ENCODE measurements at regions not wholly inside any gene's neighbourhood (a gene's known extent, or its start where the extent isn't known, plus 50 kb on each side); places are given as distances from the start of the nearest gene placed in this dataset.
"Not testable (repeated sequence)": the region's sequence is repeated elsewhere in the genome, so short reads cannot be mapped to it uniquely, and the experiment has no call there.

- ATAC-seq: no peak
These were observed 448.9 kb upstream of the ERCC4 start for GRCh38 chr16:13471036-13471435.

GRCh38 chr16:13478991-13479390 is 441.0 kb upstream of the ERCC4 start:
- no peak for ATAC-seq

DNA sequence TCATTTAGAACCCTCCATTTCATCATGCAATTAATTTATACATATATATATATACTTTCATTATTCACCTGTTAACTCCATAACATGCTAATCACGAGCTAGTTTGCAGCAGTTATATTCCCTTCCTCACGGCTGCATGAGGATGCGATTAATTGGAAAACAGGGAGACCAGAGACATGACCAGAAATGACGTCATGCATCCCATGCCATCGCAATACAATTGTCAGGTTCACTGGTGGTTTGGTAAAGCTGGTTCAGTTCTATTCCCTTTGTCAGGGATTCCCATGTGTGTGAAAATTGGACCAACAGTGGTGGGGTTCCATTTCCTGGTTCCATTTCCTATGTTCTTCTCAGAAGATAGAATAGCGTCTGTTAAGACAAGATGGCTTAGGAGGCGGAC is 440.4 kb upstream of the ERCC4 start:
- ATAC-seq: no peak

DNA sequence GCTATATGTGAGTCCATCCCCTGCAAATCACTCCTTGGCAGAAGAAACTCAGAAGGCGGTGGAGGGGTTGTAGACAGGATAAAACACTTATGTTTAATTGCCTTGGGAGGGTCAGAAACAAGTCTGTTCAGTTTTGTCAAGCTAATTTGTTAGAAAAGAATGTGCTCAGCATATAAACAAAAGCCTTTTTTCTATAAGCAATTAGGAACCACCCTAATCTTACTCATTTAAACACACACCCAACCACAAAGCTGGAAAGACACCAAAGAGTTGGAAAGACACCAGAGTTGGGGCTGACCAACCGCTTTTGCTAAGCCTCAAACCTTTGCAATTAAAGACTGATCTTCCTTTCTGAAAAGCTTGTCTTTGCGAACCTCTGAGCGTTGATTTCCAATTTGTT is 439.2 kb upstream of the ERCC4 start:
- ATAC-seq: no peak

DNA sequence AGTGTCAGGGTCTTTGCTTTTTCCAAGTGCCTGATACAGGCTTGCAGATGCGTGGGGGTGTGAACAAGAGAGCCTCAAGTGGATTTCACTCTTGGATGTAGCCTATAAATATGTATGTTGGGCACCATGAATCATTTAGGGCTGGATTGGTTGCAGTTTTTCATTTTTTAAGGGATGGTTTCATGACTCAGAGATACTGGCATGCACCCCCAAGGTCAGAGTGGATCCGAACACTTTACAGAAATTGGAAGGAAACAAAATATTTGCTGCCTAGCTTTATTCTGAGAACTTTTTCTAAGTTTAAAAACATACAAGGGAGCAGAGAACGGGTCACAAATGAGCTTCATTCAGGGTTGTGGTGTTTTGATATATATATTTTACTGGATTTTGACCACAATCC is 436.8 kb upstream of the ERCC4 start:
- no peak for ATAC-seq

- ATAC-seq: not testable (repeated sequence)
These were observed 430.5 kb upstream of the ERCC4 start for GRCh38 chr16:13489416-13489815.

DNA sequence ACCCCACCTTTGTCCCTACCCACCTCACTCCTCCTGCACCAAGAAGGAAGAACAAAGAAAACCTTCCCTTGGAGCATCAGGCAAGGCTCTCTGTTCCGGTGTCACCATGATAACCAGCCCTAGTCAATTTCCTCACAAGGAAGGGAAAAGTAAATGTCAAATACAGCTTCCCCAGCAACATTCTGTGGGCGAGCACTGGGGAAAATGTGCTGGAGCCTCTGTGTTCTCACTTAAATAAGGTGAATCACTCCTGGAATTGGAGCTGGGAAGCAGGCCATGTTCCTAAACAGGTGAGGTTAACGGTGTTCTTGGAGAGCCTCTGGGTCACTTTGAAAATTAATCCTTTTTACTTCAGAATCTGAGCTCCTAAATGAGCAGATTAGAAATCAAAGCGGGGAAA is 427.9 kb upstream of the ERCC4 start:
- no peak for ATAC-seq

DNA sequence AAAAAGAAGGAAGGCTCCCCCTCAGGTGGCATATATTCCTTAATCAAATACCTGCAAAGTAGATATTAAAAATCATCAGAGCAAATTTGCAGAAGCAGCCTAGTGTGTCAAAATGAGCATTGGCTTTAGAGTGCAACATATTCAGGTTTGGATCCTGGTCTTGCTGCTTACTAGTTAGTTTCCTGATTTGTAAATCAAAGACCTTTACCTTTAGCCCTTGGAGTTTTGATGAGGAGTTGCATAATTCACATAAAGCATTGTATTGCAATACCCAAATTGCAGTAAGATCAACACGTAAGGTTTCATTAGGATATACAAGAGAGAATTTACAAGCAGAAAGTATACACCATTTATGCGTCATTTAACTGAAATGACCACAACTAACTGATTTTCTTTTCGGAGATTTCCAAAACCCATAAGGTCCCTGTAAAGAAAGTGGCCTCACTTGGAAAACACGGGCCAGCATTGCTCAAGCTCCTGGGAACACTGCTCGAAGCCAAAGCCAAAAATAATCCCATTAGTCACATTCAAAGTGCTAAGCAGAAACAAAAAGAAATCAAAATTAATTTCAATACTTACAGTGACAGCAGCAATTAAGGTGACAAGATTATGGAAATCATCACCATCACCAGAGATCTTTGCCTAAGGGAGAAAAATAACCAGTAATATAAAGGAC is 415.9 kb upstream of the ERCC4 start:
- ATAC-seq: no peak

- no peak for ATAC-seq
These were observed 412.4 kb upstream of the ERCC4 start for GRCh38 chr16:13507530-13507929.

DNA sequence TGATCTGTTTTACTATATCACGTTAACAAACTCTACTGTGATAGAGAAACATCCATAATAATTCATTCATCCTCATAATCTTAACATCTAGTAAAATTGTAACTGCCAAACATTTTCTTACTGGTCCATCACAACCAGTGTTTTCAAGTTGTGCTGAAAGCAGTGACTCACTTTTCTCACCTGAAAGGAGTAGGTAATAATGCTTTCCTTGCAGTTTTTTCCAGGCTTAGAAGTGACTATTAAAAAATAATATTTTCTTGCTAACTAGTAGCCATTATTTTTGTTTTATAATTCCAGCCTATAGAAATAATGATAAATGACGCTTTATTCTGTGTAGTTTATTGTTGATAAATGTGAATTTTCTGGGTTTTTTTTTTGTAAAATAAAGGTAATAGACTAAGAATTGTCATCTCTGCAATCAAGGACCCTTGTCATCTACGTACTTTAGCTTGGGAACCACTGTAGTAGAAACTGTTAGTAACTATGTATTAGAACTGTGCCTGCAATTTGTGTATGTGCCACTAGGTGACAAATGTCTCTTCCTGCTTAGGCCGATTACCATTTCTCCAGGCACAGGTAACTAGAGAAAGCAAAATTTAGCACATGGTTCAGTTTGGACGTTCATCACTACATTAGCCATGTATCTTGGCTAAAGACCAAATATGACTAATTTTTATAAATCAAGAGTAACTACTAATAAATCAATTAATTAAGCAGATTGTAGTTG is 409.4 kb upstream of the ERCC4 start:
- ATAC-seq: no peak

- ATAC-seq: no peak
These were observed 402.1 kb upstream of the ERCC4 start for GRCh38 chr16:13517841-13518240.

- ATAC-seq: no peak
These were observed 400.1 kb upstream of the ERCC4 start for GRCh38 chr16:13519871-13520270.

DNA sequence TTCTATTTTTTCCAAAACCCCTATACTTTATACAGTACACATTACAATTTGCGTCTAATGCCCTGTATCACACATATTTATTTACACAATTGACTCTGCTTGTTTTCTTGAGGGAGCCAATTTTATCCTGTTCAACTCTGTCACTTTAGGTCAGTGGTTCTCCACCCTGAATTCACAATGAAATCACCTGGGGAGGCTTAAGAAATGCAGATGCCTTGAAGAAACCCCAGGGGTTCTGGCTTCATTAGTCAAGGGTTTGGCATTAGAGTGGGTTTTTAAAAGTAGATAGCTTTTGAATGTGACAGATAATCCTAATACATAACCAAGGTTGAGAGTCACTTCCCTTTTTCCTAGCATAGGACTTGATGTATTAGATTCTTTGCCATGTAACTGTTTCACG is 398.6 kb upstream of the ERCC4 start:
- no peak for ATAC-seq

DNA sequence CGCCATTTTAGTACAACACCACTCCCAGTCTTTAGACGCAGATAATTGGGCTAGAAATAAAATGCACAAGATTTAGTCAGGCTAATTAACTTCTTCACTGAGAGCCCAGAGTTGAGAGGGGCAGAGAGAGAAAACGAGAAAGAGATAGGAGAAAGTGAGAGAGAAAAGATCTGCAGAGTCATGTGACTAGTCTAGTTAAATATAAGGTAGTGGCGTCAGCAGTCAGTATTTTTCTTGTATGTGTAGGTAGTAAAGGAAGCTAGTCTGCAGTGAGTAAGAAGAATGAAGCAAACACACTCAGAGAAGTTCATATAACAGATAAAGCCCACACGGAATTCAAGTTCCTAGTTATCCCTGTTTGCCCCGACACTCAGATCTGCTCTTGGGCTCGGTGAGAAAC is 392.6 kb upstream of the ERCC4 start:
- ATAC-seq: no peak

- ATAC-seq: no peak
These were observed 391.3 kb upstream of the ERCC4 start for GRCh38 chr16:13528691-13529090.

DNA sequence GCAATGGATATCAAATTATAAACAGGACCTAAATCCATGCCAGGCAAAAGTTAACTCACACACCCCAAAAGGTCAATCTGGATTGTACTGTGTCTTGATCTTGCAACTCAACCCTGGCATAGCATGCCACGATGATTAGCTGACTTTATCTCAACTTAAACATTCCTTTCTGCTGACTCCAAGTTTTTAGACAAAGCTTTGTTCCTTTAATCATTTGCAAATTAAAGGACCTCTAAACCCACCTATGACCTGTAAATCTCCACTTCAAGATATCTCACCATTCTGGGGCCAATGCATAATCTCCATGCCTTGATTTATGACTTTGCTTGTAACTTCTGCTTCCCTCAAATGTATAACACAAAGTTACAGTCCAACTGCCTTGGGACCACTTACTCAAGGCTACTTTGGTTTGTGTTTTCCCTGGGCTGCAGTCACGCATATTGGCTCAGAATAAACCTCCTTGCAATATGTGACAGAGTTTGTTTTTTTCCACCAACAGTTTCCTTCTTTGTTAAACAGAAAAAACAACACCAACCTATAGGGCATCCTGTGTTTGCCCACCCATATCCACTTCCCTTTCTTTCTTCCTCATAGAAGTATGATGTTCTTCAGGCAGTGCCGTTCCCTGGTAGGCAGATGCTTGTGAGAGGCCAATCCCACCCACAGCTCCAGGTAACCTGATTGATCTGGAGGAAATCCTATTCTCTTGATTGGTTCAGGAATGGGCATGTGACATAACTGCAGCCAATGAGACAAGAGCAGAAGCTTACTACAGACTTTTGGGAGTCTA is 390.6 kb upstream of the ERCC4 start:
- no peak for ATAC-seq

DNA sequence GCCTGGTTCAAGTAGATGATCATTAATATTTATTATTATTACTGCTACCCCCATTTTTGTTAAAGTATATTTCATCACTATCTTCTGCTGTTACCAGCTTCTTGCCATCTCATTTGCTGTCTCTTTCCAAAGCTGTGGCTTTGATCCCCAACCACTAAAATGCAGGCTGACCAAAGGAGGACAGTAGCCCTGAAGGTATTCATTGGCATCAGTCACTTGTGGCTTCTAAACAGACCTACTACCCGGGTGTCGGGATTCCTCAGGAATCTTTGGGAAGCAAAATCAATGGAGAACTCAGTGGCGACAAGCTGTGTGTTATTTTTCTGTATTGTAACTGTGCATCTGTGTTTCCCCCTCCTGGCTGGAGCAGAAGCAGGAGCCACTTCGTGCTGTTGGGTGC is 379.2 kb upstream of the ERCC4 start:
- ATAC-seq: no peak

DNA sequence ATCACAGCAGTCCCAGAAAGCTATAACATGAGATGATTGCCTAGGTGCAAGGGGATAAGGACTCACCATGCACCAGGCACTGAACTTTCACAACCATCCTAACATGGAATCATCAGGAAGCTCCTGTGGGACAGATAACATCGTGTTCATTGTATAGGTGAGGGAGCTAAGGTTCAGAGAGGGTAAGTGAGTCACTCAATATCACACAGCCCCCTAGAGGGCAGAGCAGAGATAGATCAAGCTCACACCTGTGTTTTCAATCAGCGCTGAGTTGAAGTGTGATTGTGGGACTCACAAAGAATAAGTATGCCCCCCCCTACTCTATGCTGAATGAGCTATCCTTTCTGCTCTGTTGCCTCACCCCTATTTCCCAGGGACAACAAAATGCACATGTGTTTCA is 377.7 kb upstream of the ERCC4 start:
- ATAC-seq: no peak

DNA sequence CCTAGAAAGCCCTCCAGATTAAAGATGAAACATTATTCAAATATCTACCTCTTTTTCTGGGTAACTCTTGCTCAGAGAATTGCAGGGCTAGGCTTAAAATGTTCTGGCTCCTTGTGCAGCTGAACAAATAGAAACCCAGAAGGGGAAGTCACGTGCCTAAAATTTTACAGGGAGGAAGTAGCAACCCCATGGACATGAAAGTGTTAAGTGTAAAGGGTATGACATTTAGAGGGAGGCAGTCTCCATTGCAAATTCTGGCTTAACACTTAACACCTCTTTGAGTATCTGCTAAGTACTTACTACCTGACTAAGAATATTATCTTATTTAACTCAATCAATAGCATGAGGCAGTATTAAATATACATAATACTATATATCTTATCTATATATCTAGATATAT is 376.1 kb upstream of the ERCC4 start:
- no peak for ATAC-seq

DNA sequence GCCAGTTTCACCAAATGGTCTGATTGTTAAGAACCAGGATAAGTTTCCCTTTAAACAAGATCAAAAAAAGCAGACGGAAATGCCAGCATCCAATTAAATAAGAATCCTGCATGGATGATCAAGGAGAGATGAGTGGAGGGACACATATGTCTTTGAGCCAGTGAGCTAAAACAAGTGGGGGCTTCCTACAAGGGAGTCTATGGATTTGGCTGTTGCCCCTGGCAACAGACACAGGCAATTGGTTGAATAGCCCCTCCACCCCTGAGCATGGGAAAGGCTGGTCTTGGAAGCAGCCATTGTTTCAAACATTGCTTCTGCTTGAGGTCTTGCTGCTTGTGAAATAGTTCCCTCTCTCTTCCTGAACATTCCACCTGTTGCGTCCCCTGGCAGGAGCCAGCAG is 374.7 kb upstream of the ERCC4 start:
- no peak for ATAC-seq

DNA sequence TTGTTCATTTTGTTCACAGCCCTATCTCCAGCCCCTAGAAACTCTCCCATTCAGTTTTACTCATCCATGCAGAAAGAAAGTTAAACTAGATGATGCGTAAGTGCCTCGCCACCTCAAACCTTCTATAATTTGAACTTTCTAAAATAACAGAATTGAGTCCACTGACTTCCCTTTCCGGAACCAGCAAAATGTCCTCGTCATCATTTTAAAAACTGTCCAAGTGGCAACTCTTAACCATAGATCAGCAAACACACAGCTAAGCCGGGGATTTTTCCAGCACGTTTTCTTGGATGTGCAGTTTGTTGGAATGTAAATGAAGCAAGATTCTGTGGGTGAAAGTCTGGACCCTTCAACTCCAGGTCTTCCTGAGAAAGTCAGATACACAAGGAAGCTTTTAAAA is 369.7 kb upstream of the ERCC4 start:
- ATAC-seq: no peak

DNA sequence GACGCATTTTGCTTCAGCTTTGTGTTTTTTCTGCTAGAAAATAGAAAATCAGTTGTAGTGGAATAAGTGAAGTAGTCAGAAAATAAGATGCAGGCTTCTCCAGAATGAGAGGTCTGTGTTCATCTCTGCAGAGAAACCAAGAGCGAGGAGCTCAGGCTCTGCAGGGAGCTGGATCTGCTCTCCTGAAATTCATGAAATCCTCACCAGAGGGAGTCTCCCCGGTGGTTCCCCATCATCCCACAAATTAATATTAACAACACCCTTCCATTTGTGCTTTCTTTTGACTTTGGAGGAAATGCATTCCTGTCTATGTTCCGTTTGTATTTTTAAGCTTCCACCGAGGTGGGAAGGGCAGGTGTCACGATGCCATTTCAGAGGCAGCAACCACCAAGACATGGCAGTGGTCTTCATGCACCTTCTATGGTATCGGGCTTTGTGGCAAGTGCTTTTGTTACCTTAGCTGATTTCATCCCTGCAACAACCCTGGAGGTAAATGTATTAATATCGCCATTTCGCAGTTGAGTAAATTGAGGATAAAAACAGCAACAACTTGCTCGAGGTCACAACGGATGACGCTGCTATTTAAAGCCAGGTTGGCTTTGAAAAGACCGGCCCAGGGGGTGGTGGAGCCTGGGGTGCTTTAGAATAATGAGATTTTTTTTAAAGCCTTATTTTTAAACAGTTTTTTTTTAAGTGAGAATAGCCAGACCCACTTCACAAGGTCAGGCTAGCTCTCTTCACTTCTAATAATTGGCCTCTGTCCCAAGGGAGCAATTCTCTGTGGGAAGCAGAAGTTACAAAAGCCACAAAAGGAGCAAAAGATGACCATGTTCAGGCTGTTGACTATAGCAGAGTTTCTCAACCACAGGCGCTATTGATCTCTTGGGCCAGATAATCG is 367.6 kb upstream of the ERCC4 start:
- no peak for ATAC-seq

GRCh38 chr16:13552960-13553257 is 367.0 kb upstream of the ERCC4 start:
- ATAC-seq: no peak

Data from activated CD4-positive, CD25-positive, alpha-beta regulatory T cell treated with anti-CD3 and anti-CD28 coated beads, Interleukin-2, amount 50 U/mL, for 24 hours (primary cell).